ENCODE measurements at regions not wholly inside any gene's neighbourhood (a gene's known extent, or its start where the extent isn't known, plus 50 kb on each side); places are given as distances from the start of the nearest gene placed in this dataset.
A peak's percentile ranks its signal among the peaks of the same experiment; 100 is the strongest.

DNA sequence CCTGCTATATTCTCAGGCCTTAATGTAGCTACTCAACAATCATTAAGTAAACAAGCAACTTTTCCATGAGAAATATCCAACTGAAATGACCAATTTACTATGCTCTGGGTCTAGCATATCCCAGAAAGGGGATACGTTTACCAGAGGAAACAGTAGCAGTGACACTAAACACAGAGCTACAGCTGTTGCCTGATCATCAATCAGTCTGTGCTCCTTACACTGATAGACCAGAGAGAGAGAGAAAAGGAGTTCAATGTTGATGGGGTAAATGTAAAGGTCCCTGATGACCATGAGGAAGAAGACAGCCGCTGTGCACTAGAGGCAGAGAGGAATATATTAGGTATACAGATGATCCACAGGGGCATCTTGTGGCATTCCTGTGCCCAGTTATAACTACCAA, 397.2 kb upstream of the USP15 start:
- no peak overlapping the region for H3K27ac Mint-ChIP-seq
- H3K4me1 Mint-ChIP-seq: no peaks in the 10 kb centered on the region
- peaks cover 0 to 2% (median 0%) of the 10 kb centered on the region in 3 donors for H3K27me3 Mint-ChIP-seq (ENCODE audit: low read depth in 3 of 3)
- peaks cover 0 to 2% (median 0%) of the 10 kb centered on the region in 3 donors for H3K36me3 Mint-ChIP-seq
- DNase-seq: no peak
- H3K9me3 Mint-ChIP-seq: peaks cover 0 to 11% (median 4%) of the 10 kb centered on the region in 6 donors
- no peak overlapping the region for H3K4me3 Mint-ChIP-seq

DNA sequence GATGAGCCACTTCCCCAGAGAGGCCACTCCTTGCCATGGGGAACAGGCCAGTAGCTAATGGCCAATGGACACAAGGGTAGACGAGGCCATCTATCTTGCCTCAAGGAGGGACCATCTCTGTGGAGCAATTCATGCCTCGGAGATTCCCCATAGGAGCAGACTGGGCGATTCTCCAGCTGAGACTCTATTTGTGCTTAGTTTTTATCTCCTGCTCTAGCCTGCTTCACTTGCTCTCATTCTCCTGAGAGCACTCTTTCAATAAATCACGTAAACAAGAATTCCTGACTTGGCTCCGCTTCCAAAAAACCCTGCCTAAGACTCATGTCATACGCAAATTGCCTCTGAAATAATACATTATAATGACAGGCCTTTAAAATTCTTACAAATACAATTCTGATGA, 396.4 kb upstream of the USP15 start:
- DNase-seq: no peak
- Mint-ChIP-seq H3K9me3 (peaks cover 0 to 11% (median 4%) of the 10 kb centered on the region in 6 donors), H3K4me1 (no peaks in the 10 kb centered on the region), H3K36me3 (peaks cover 0 to 2% (median 0%) of the 10 kb centered on the region in 3 donors), H3K4me3 (no peak overlapping the region), H3K27ac (no peak overlapping the region), H3K27me3 (ENCODE audit: low read depth in 3 of 3) (peaks cover 0 to 2% (median 0%) of the 10 kb centered on the region in 3 donors)

DNA sequence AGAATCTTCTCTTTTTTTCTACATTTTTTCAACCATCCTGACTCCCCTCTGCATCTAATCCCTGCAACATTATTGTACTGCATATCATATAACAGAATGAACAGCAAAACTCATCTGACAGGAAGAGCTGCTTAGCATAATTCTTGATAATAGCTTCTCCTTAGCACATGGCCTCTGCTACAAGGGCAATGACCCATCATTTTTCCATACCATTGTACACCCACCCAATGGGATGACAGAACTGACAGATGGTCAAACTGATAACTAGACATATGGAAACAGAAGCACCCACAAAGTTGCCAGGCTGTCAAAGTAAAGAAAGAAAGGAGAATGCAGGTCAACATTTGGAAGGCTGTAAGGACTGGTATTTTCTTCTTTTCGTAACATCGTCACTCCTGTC, 390.4 kb upstream of the USP15 start:
- no peak overlapping the region for H3K4me3 Mint-ChIP-seq
- H3K4me1 Mint-ChIP-seq: no peaks in the 10 kb centered on the region
- H3K36me3 Mint-ChIP-seq: no peaks in the 10 kb centered on the region
- no peak for DNase-seq
- H3K27ac Mint-ChIP-seq: no peak overlapping the region
- H3K9me3 Mint-ChIP-seq: peaks cover 0 to 4% (median 0%) of the 10 kb centered on the region in 6 donors
- no peaks in the 10 kb centered on the region for H3K27me3 Mint-ChIP-seq (ENCODE audit: low read depth in 3 of 3)

DNA sequence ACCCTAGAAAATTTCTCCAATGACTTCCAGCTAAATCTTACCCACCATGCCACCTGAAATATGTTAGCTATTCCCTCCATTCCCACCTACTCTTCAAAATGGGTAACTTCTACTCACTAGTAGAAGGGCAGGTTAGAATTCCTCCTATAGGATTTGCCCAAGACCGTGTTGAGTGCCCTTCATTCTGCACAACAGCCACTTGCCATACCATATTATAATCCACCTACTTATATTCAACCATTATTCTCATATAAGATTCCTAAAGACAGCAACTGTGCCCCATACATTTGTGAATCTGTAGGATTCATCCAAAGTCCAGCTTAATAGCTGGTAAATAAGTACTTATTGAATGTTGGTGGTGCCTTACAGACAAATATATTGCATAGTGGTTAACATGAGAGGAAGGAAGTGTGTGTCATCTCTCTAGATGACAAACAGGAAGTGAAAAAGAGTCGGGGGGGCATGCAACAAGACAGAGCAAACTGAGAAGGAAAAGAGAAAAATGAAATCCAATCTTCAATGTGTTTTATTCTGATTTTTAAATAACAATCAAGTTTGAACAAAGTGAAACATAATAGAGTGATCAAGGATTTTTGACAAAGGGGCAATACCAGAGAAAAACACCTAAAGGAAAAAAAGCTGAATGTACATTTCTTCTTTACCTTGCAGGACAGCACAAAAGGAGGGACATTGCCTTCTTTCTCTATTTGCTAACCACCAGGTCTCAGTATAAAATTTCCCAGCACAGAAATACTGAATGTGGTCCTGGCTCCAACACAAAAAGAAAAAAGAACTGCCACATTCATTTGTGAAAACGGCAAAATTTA, 389.3 kb upstream of the USP15 start:
- no peak overlapping the region for H3K4me3 Mint-ChIP-seq
- peaks cover 0 to 4% (median 0%) of the 10 kb centered on the region in 6 donors for H3K9me3 Mint-ChIP-seq
- H3K36me3 Mint-ChIP-seq: no peaks in the 10 kb centered on the region
- DNase-seq: peak; percentile 6 to 30 (median 8)
- no peaks in the 10 kb centered on the region for H3K4me1 Mint-ChIP-seq
- no peak overlapping the region for H3K27ac Mint-ChIP-seq
- no peaks in the 10 kb centered on the region for H3K27me3 Mint-ChIP-seq (ENCODE audit: low read depth in 3 of 3)

DNA sequence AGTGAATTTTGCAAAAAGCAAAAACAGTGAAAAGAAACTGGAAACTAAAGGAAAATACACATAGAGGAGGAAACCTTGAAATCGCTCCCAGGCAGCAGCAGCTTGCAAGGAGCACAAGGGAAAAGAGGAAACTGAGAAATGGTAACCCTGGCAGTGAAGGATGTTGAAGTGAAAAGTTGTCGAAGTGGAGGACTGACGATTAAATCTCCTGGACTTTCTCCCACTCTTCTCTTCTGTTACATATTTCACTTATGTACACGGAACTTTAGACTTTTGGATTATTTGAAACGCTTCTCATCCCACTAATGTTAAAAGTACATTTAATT, 388.8 kb upstream of the USP15 start:
- H3K9me3 Mint-ChIP-seq: peaks cover 0 to 4% (median 0%) of the 10 kb centered on the region in 6 donors
- no peaks in the 10 kb centered on the region for H3K27me3 Mint-ChIP-seq (ENCODE audit: low read depth in 3 of 3)
- H3K4me3 Mint-ChIP-seq: no peak overlapping the region
- H3K36me3 Mint-ChIP-seq: no peaks in the 10 kb centered on the region
- DNase-seq: no peak
- H3K4me1 Mint-ChIP-seq: no peaks in the 10 kb centered on the region
- peak overlapping the region in 1 of 6 donors; percentile 15 for H3K27ac Mint-ChIP-seq

DNA sequence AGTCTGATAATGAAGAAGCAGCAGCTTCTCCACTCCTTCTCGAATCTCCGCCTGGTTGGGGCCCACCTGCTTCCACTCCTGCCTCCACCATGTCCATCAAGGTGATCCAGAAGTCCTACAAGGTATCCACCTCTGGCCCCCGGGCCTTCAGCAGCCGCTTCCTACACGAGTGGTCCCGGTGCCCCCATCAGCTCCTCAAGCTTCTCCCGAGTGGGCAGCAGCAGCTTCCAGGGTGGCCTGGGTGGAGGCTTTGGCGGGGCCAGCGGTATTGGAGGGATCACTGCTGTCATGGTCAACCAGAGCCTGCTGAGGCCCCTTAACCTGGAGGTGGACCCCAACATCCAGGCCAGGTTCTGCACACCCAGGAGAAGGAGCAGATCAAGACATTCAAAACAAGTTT, 381.0 kb upstream of the USP15 start:
- Mint-ChIP-seq H3K27me3 (ENCODE audit: low read depth in 3 of 3) (peaks cover 0 to 2% (median 0%) of the 10 kb centered on the region in 3 donors), H3K27ac (no peak overlapping the region), H3K36me3 (no peaks in the 10 kb centered on the region)

DNA sequence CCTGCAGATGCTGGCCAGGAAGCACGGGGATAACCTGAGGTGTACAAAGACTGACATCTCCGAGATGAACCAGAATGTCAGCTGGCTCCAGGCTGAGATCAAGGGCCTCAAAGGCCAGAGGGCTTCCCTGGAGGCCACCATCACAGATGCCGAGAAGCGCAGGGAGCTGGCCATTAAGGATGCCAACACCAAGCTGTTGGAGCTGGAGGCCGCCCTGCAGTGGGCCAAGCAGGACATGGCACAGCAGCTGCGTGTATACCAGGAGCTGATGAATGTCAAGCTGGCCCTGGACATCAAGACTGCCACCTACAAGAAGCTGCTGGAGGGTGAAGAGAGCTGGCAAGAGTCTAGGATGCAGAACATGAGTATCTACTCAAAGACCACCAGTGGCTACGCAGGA, 380.0 kb upstream of the USP15 start:
- H3K27ac Mint-ChIP-seq: no peak overlapping the region
- H3K9me3 Mint-ChIP-seq: peaks cover 0 to 8% (median 4%) of the 10 kb centered on the region in 6 donors
- H3K4me3 Mint-ChIP-seq: no peak overlapping the region
- no peaks in the 10 kb centered on the region for H3K4me1 Mint-ChIP-seq
- no peak for DNase-seq
- no peaks in the 10 kb centered on the region for H3K36me3 Mint-ChIP-seq
- H3K27me3 Mint-ChIP-seq (ENCODE audit: low read depth in 3 of 3): peaks cover 0 to 2% (median 0%) of the 10 kb centered on the region in 3 donors

More for the DNA sequence above, 381.0 kb upstream of the USP15 start:
- Mint-ChIP-seq H3K4me1 (no peaks in the 10 kb centered on the region), H3K9me3 (peaks cover 0 to 6% (median 4%) of the 10 kb centered on the region in 6 donors), H3K4me3 (no peak overlapping the region)
- DNase-seq: no peak

DNA sequence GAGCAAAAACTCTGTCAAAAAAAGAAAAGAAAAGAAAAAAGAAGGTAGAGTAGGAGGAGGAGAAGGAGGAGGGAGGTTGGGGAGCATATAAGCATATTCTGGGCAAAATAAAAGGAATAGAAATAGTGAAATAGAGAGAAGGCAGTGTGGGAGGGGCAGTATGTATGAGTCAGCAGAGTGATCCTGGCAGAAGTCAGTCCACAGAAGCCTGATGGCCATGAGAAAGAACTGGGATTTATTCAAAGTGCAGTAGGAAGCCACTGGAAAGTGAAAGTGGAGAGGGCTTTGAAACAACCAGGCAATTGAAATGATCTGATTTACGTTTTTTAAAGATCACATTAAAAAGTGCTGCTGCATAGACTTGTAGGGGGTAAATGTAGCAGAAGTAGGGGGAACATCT, 368.6 kb upstream of the USP15 start:
- Mint-ChIP-seq H3K27me3 (ENCODE audit: low read depth in 3 of 3) (no peaks in the 10 kb centered on the region), H3K4me1 (no peaks in the 10 kb centered on the region), H3K27ac (no peak overlapping the region), H3K36me3 (no peaks in the 10 kb centered on the region), H3K9me3 (peaks cover 0 to 28% (median 3%) of the 10 kb centered on the region in 6 donors), H3K4me3 (no peak overlapping the region)
- no peak for DNase-seq

DNA sequence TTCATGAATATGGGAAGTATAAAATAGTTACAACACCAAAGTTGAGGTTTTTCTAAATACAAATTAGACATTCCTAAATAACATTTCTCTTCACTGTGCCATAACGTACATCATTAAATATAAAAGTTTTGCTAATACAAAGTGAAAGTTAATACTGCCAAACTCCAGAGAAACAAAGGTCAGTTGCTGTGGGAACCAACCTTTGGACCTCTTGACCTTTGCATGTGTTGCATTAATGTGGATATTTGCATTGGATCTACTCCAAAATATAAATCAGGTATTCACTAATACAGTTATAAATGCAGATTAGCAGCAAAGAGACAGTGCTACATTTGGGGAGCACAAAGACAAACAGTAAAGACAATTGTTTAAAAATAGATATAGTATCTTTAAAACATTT, 366.0 kb upstream of the USP15 start:
- H3K27me3 Mint-ChIP-seq (ENCODE audit: low read depth in 3 of 3): peaks cover 0 to 2% (median 0%) of the 10 kb centered on the region in 3 donors
- DNase-seq: no peak
- H3K9me3 Mint-ChIP-seq: peaks cover 0 to 34% (median 9%) of the 10 kb centered on the region in 6 donors
- no peaks in the 10 kb centered on the region for H3K4me1 Mint-ChIP-seq
- H3K27ac Mint-ChIP-seq: no peak overlapping the region
- H3K4me3 Mint-ChIP-seq: no peak overlapping the region
- H3K36me3 Mint-ChIP-seq: no peaks in the 10 kb centered on the region

DNA sequence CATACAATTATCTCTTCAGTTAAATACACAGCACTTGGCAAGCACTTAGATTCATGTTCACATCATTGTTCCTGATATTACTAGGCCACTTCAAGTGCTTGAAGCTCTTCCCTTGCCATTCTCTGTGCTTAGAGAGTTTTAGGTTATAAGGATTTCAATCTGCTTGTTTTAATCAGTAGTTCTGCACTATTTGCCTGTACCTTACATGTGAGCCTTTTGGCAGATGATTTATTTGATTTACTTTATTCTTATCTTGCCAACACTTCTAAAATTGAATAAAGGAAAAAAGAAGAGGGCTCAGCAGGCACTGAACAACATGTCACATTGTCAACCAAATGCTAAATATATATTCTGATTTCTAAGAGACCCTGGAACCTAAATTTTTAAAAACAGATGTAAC, 363.8 kb upstream of the USP15 start:
- Mint-ChIP-seq H3K9me3 (peaks cover 0 to 27% (median 11%) of the 10 kb centered on the region in 6 donors), H3K4me3 (no peak overlapping the region), H3K27me3 (ENCODE audit: low read depth in 3 of 3) (peaks cover 0 to 2% (median 0%) of the 10 kb centered on the region in 3 donors), H3K27ac (no peak overlapping the region), H3K4me1 (no peaks in the 10 kb centered on the region), H3K36me3 (no peaks in the 10 kb centered on the region)
- DNase-seq: no peak

DNA sequence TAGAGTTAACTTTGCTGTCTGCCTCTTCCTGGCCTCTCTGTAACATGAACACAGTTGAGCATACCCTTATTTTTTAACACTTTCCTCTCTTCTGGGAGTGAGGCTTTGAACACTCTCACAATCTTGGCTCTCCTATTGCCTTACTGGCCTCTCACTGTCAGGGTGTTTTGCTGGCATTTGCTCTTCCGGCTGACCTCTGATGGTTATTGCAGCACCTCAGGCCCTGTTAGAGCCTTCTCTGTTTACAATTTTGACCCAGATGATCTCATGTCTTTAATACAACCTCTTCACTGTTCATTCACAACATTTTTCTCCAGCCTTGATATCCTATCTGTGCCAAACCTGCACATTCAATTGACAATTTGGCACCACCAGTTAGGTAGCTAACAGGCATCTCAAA, 357.8 kb upstream of the USP15 start:
- peaks cover 5 to 18% (median 15%) of the 10 kb centered on the region in 6 donors for H3K9me3 Mint-ChIP-seq
- no peaks in the 10 kb centered on the region for H3K36me3 Mint-ChIP-seq
- DNase-seq: no peak
- H3K27me3 Mint-ChIP-seq (ENCODE audit: low read depth in 3 of 3): peaks cover 0 to 2% (median 2%) of the 10 kb centered on the region in 3 donors
- no peak overlapping the region for H3K27ac Mint-ChIP-seq
- no peaks in the 10 kb centered on the region for H3K4me1 Mint-ChIP-seq
- H3K4me3 Mint-ChIP-seq: no peak overlapping the region

DNA sequence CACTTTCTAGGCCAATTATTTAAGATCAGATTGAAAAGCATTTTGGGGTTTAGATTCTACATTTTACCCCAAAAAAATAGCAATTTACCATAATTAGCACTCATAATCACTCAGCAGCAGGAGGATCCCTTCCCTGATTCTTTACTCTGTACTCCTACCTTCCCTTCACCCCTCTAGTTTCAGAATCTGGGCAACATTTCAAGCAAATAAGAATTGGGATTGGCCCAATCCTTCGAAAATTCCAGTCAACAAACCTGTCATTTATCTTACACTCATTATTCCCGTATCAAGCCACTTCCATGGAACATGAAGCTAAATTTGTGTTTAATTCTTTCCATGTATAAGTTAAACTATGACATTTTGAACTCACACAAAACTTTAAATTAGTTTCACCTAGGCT, 349.1 kb upstream of the USP15 start:
- no peaks in the 10 kb centered on the region for H3K36me3 Mint-ChIP-seq
- no peaks in the 10 kb centered on the region for H3K4me1 Mint-ChIP-seq
- no peaks in the 10 kb centered on the region for H3K27me3 Mint-ChIP-seq (ENCODE audit: low read depth in 3 of 3)
- H3K4me3 Mint-ChIP-seq: no peak overlapping the region
- no peak overlapping the region for H3K27ac Mint-ChIP-seq
- DNase-seq: no peak
- peaks cover 0 to 35% (median 8%) of the 10 kb centered on the region in 6 donors for H3K9me3 Mint-ChIP-seq

DNA sequence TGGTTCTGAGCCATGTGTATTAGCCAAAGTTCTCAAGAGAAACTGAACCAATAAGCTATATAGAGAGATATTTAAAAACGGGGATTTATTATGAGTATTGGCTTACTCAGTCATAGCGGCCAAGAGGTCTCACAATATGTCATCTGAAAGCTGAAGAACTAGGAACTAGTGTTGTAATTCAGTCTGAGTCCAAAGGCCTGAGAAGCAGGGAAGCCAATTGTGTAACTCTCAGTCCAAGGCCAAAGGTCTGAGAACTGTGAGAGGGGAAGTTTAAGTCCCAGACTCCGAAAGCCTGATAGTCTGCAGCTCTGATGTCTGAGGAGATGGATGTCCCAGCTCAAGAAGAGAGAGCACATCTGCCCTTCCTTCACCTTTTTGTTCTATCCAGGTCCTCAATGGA, 344.8 kb upstream of the USP15 start:
- peaks cover 0 to 39% (median 6%) of the 10 kb centered on the region in 6 donors for H3K9me3 Mint-ChIP-seq
- H3K27me3 Mint-ChIP-seq (ENCODE audit: low read depth in 3 of 3): no peaks in the 10 kb centered on the region
- H3K27ac Mint-ChIP-seq: no peak overlapping the region
- H3K4me1 Mint-ChIP-seq: no peaks in the 10 kb centered on the region
- no peak overlapping the region for H3K4me3 Mint-ChIP-seq
- DNase-seq: no peak
- H3K36me3 Mint-ChIP-seq: no peaks in the 10 kb centered on the region

DNA sequence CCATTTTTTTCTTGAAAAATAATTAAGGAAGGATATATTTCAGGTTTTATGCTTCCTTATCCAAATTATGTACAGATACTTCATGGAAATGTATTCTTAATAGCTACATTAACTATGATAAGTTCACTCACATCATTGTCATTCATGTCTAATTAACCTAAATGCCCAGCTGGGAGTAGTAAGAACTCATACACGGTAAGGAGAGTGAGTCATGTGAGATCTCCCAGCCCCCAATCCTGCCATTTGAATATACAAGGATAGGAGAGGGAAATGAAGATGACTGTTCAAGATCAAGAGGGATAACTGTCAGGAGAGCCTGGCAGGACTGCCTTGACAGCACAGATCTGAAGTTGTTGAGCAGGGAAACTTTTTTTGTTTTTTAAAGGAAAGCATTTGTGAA, 343.4 kb upstream of the USP15 start:
- no peak overlapping the region for H3K4me3 Mint-ChIP-seq
- no peaks in the 10 kb centered on the region for H3K27me3 Mint-ChIP-seq (ENCODE audit: low read depth in 3 of 3)
- no peak for DNase-seq
- peaks cover 6 to 41% (median 15%) of the 10 kb centered on the region in 6 donors for H3K9me3 Mint-ChIP-seq
- no peak overlapping the region for H3K27ac Mint-ChIP-seq
- peaks cover 0 to 3% (median 1%) of the 10 kb centered on the region in 3 donors for H3K36me3 Mint-ChIP-seq
- H3K4me1 Mint-ChIP-seq: no peaks in the 10 kb centered on the region

DNA sequence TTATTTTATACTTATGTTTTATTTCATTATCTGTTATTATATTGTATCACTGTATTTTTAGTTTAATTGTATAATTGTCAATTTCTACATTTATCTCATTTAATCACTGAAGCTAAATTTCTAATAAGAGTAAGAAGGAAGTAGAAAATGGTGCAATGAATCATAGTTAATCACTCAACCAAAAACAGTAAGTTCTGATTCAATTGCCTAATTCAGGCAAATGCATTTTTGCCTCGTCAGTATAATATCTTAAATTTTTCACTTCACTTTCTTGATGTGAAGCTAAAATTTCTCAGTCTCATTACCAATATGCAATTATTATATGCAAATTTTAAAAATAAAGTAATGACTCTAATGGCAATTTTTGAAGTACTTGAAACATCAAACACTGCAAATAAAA, 340.5 kb upstream of the USP15 start:
- H3K36me3 Mint-ChIP-seq: peaks cover 0 to 4% (median 3%) of the 10 kb centered on the region in 3 donors
- no peaks in the 10 kb centered on the region for H3K4me1 Mint-ChIP-seq
- no peak overlapping the region for H3K4me3 Mint-ChIP-seq
- no peak overlapping the region for H3K27ac Mint-ChIP-seq
- no peak for DNase-seq
- H3K9me3 Mint-ChIP-seq: peaks cover 15 to 36% (median 23%) of the 10 kb centered on the region in 6 donors
- H3K27me3 Mint-ChIP-seq (ENCODE audit: low read depth in 3 of 3): no peaks in the 10 kb centered on the region

Measured in immature natural killer cell (primary cell).